Neural progenitor cell (in vitro differentiated cells): ENCODE measurements at regions not wholly inside any gene's neighbourhood (a gene's known extent, or its start where the extent isn't known, plus 50 kb on each side); places are given as distances from the start of the nearest gene placed in this dataset.
A peak's percentile ranks its signal among the peaks of the same experiment; 100 is the strongest.

Experiments used
- DNase-seq: peaks from one replicate; pipeline ENCODE4 v3.0.0-alpha.2; 2016; ENCODE audit warnings: low spot score
- H2AFZ ChIP-seq: fragments of 200-600 bp; sonication (generic); replicated peaks from 2 replicates; pipeline ENCODE4 v1.6.1; 2016; ENCODE audit warnings: antibody characterized with exemption
- H3F3A ChIP-seq: fragments of 200-600 bp; sonication (generic); 2 replicates; pipeline ENCODE4 v1.6.1; 2016; ENCODE audit warnings: antibody characterized with exemption, low read depth
- H3K27ac ChIP-seq: fragments of 200-600 bp; sonication (generic); 2 replicates; pipeline ENCODE4 v1.5.1; 2016; ENCODE audit warnings: mild to moderate bottlenecking
- H3K27me3 ChIP-seq: fragments of 200-600 bp; sonication (generic); 2 replicates; pipeline ENCODE4 v1.6.1; 2016; ENCODE audit warnings: mild to moderate bottlenecking, moderate library complexity
- H3K36me3 ChIP-seq: fragments of 200-600 bp; sonication (generic); 2 replicates; pipeline ENCODE4 v1.5.1; 2016
- H3K4me1 ChIP-seq: fragments of 200-600 bp; sonication (generic); 2 replicates; pipeline ENCODE4 v1.6.1; 2016; ENCODE audit warnings: mixed run types
- H3K4me2 ChIP-seq: fragments of 200-600 bp; sonication (generic); 2 replicates; pipeline ENCODE4 v1.6.1; 2016
- H3K4me3 ChIP-seq: fragments of 200-600 bp; sonication (generic); 2 replicates; pipeline ENCODE4 v1.5.1; 2016
- H3K79me2 ChIP-seq: fragments of 200-600 bp; sonication (generic); 2 replicates; pipeline ENCODE4 v1.6.1; 2016; ENCODE audit warnings: low read depth
- H3K9ac ChIP-seq: fragments of 200-600 bp; sonication (generic); 2 replicates; pipeline ENCODE4 v1.6.1; 2016
- H3K9me3 ChIP-seq: fragments of 200-600 bp; sonication (generic); 2 replicates; pipeline ENCODE4 v1.5.1; 2016; ENCODE audit warnings: low read depth
- H4K20me1 ChIP-seq: fragments of 200-600 bp; sonication (generic); 2 replicates; pipeline ENCODE4 v1.6.1; 2016; ENCODE audit warnings: low read depth
- H3K27ac Mint-ChIP-seq: 3 replicates; pipeline ENCODE4 v1.8.0; 2021; ENCODE audit warnings: mixed read lengths
- H3K27me3 Mint-ChIP-seq: 2 replicates; pipeline ENCODE4 v1.8.0; 2022; ENCODE audit warnings: low read depth, mild to moderate bottlenecking, inconsistent platforms, moderate library complexity, mixed read lengths; ENCODE audit not compliant: insufficient read depth
- H3K36me3 Mint-ChIP-seq: 3 replicates; pipeline ENCODE4 v1.8.0; 2021; ENCODE audit warnings: mixed read lengths
- H3K4me1 Mint-ChIP-seq: 3 replicates; pipeline ENCODE4 v1.8.0; 2021; ENCODE audit warnings: mixed read lengths
- H3K4me3 Mint-ChIP-seq: 3 replicates; pipeline ENCODE4 v1.8.0; 2021; ENCODE audit warnings: mild to moderate bottlenecking, moderate library complexity, mixed read lengths
- H3K9me3 Mint-ChIP-seq: 3 replicates; pipeline ENCODE4 v1.8.0; 2020; ENCODE audit warnings: mixed read lengths
- CTCF ChIP-seq: fragments of 200-600 bp; sonication (generic); IDR thresholded peaks from 2 replicates; pipeline ENCODE4 v1.5.1; 2017; ENCODE audit warnings: antibody characterized with exemption, mild to moderate bottlenecking
- EZH2 ChIP-seq: fragments of 200-600 bp; sonication (generic); IDR thresholded peaks from 2 replicates; pipeline ENCODE4 v1.6.1; 2017; ENCODE audit warnings: antibody characterized with exemption, mild to moderate bottlenecking, moderate library complexity
- EZH2phosphoT487 ChIP-seq: fragments of 200-600 bp; sonication (generic); IDR thresholded peaks from 2 replicates; pipeline ENCODE4 v1.6.1; 2017; ENCODE audit warnings: antibody characterized with exemption

DNA sequence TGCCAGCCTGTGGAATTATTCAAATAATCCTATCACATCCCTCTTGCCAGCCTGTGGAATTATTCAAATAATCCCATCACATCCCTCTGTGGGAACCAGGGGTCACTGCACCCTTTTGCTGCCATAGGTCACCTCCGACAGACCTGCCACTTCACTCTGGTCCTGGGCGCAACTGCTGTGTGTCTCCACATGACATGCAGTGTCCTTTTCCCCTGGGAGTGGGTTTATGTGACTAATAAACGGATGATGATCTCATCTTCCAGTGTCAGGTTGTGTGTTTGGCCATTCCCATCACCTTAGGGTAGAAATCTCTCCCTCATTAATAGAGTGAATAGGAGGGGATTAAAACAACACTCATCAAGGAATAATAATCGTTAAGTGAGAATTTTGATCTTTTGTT lies 603.6 kb upstream of the NR2F2 start:
- Histone ChIP-seq H3K27ac (no peak overlapping the region), H3K4me2 (no peak overlapping the region), H3K9ac (no peak overlapping the region), H3K9me3 (no peaks in the 10 kb centered on the region), H4K20me1 (no peaks in the 10 kb centered on the region), H3F3A (no peaks in the 10 kb centered on the region), H3K4me1 (peaks cover 6% of the 10 kb centered on the region), H3K27me3 (no peaks in the 10 kb centered on the region), H2AFZ (no peak overlapping the region), H3K36me3 (no peaks in the 10 kb centered on the region), H3K79me2 (no peaks in the 10 kb centered on the region), H3K4me3 (no peak overlapping the region)
- H3K4me1 Mint-ChIP-seq = peaks cover 4% of the 10 kb centered on the region
- no peak for TF ChIP-seq EZH2
- TF ChIP-seq EZH2phosphoT487 = no peak
- TF ChIP-seq CTCF = no peak
- H3K27me3 Mint-ChIP-seq = peaks cover 2% of the 10 kb centered on the region
- H3K36me3 Mint-ChIP-seq = no peaks in the 10 kb centered on the region
- no peak overlapping the region for H3K27ac Mint-ChIP-seq
- no peak overlapping the region for H3K4me3 Mint-ChIP-seq
- H3K9me3 Mint-ChIP-seq = peaks cover 11% of the 10 kb centered on the region
- DNase-seq = no peak

DNA sequence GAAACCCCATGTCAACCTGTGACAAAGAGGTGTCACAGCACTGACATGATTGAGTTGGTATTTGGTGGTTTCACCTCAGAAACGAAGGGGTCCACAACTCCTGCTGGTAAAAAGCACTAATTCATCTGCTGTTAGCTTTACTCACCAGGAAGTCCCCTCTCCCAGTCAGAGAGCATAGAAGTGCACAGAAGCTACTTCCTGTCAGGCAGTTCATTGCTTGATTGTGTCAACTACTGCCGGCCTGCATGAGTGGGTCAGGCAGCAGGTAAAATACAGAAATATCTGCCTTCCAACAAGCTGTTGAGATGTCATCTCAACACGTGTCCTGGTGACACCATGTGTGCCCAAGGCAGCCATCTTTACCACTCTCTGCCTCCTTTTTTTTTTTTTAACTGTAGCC lies 596.6 kb upstream of the NR2F2 start:
- Histone ChIP-seq H3K79me2 (no peaks in the 10 kb centered on the region), H3K4me3 (no peak overlapping the region), H3K27me3 (no peaks in the 10 kb centered on the region), H3K9me3 (no peaks in the 10 kb centered on the region), H3K9ac (no peak overlapping the region), H3K27ac (no peak overlapping the region), H3K4me1 (peaks cover 7% of the 10 kb centered on the region), H4K20me1 (no peaks in the 10 kb centered on the region), H2AFZ (peak overlapping the region; percentile 14), H3K36me3 (no peaks in the 10 kb centered on the region), H3F3A (no peaks in the 10 kb centered on the region), H3K4me2 (no peak overlapping the region)
- TF ChIP-seq EZH2 (no peak), EZH2phosphoT487 (no peak), CTCF (no peak)
- peaks cover 2% of the 10 kb centered on the region for H3K36me3 Mint-ChIP-seq
- no peak overlapping the region for H3K27ac Mint-ChIP-seq
- peaks cover 24% of the 10 kb centered on the region for H3K4me1 Mint-ChIP-seq
- peaks cover 12% of the 10 kb centered on the region for H3K27me3 Mint-ChIP-seq
- peaks cover 10% of the 10 kb centered on the region for H3K9me3 Mint-ChIP-seq
- no peak overlapping the region for H3K4me3 Mint-ChIP-seq
- no peak for DNase-seq

GRCh38 chr15:95734422-95735316 lies 595.8 kb upstream of the NR2F2 start:
- Histone ChIP-seq H3K4me1 (peaks cover 7% of the 10 kb centered on the region), H3K4me3 (no peak overlapping the region), H3K4me2 (no peak overlapping the region), H3K27ac (no peak overlapping the region), H4K20me1 (no peaks in the 10 kb centered on the region), H3K36me3 (no peaks in the 10 kb centered on the region), H3K9ac (no peak overlapping the region), H3K27me3 (no peaks in the 10 kb centered on the region), H3K9me3 (no peaks in the 10 kb centered on the region), H3F3A (no peaks in the 10 kb centered on the region), H2AFZ (peak overlapping the region; percentile 8), H3K79me2 (no peaks in the 10 kb centered on the region)
- Mint-ChIP-seq H3K4me3 (no peak overlapping the region), H3K9me3 (peaks cover 10% of the 10 kb centered on the region), H3K27me3 (peaks cover 12% of the 10 kb centered on the region), H3K27ac (no peak overlapping the region), H3K36me3 (peaks cover 2% of the 10 kb centered on the region), H3K4me1 (peaks cover 27% of the 10 kb centered on the region)
- no peak for TF ChIP-seq EZH2
- TF ChIP-seq CTCF = no peak
- TF ChIP-seq EZH2phosphoT487 = no peak
- DNase-seq = no peak
